SK-N-SH treated with all-trans-retinoic acid at 6 μM for 48 hours (cell line): ENCODE measurements at regions not wholly inside any gene's neighbourhood (a gene's known extent, or its start where the extent isn't known, plus 50 kb on each side); places are given as distances from the start of the nearest gene placed in this dataset.

Experiments
- ATAC-seq: fragments of 200-7000 bp; cut with Tn5 transposase; 3 replicates; pipeline ENCODE4 v1.9.1; 2020; ENCODE audit warnings: mild to moderate bottlenecking, moderate library complexity
- ARNTL ChIP-seq: fragments of 450-650 bp; formaldehyde crosslinking; IDR thresholded peaks from 2 replicates; pipeline ENCODE4 v1.5.0; 2020; ENCODE audit warnings: low read depth, mild to moderate bottlenecking, moderate library complexity, borderline replicate concordance
- CSDC2 ChIP-seq: fragments of 250-450 bp; sonication (Bioruptor Pico); IDR thresholded peaks from 2 replicates; pipeline ENCODE4 v1.5.0; 2020; ENCODE audit warnings: mild to moderate bottlenecking, moderate library complexity
- ESRRG ChIP-seq: fragments of 250-450 bp; sonication (Bioruptor Pico); IDR thresholded peaks from 2 replicates; pipeline ENCODE4 v1.6.1; 2021; ENCODE audit warnings: mild to moderate bottlenecking
- OSR1 ChIP-seq: fragments of 250-450 bp; sonication (Bioruptor Pico); IDR thresholded peaks from 2 replicates; pipeline ENCODE4 v1.8.0; 2022; ENCODE audit warnings: moderate library complexity, mild to moderate bottlenecking, inconsistent platforms
- PPARA ChIP-seq: fragments of 250-450 bp; sonication (Bioruptor Pico); IDR thresholded peaks from 2 replicates; pipeline ENCODE4 v1.5.0; 2020; ENCODE audit warnings: mild to moderate bottlenecking, borderline replicate concordance
- SNAI2 ChIP-seq: fragments of 250-450 bp; sonication (Bioruptor Pico); IDR thresholded peaks from 2 replicates; pipeline ENCODE4 v1.5.0; 2020; ENCODE audit warnings: mild to moderate bottlenecking, moderate library complexity
- TCF4 ChIP-seq: fragments of 250-450 bp; sonication (Bioruptor Pico); IDR thresholded peaks from 2 replicates; pipeline ENCODE4 v1.8.0; 2021; ENCODE audit warnings: mild to moderate bottlenecking, moderate library complexity, borderline replicate concordance
- TOX ChIP-seq: fragments of 250-450 bp; sonication (Bioruptor Pico); IDR thresholded peaks from 2 replicates; pipeline ENCODE4 v1.8.0; 2021; ENCODE audit warnings: mild to moderate bottlenecking, moderate library complexity, borderline replicate concordance
- ZC3H10 ChIP-seq: fragments of 250-450 bp; sonication (Bioruptor Pico); IDR thresholded peaks from 2 replicates; pipeline ENCODE4 v1.5.1; 2021; ENCODE audit warnings: mild to moderate bottlenecking, moderate library complexity
- ZNF565 ChIP-seq: fragments of 450-650 bp; formaldehyde crosslinking; conservative IDR thresholded peaks from 2 replicates; pipeline ENCODE4 v1.5.0; 2020; ENCODE audit warnings: low read depth, mild to moderate bottlenecking, moderate library complexity
- ZNF70 ChIP-seq: fragments of 450-650 bp; formaldehyde crosslinking; IDR thresholded peaks from 2 replicates; pipeline ENCODE4 v1.5.0; 2020; ENCODE audit warnings: mild to moderate bottlenecking, moderate library complexity
- TF ChIP-seq, protein P1 (sequence below): fragments of 250-450 bp; sonication (Bioruptor Pico); IDR thresholded peaks from 2 replicates; pipeline ENCODE4 v1.5.1; 2021; ENCODE audit warnings: mild to moderate bottlenecking, moderate library complexity
- TF ChIP-seq, protein P2 (sequence below): fragments of 250-450 bp; sonication (Bioruptor Pico); IDR thresholded peaks from 2 replicates; pipeline ENCODE4 v1.8.0; 2020; ENCODE audit warnings: mild to moderate bottlenecking, moderate library complexity, borderline replicate concordance
- TF ChIP-seq, protein P3 (sequence below): fragments of 250-450 bp; sonication (Bioruptor Pico); IDR thresholded peaks from 2 replicates; pipeline ENCODE4 v1.8.0; 2021; ENCODE audit warnings: low read depth, mild to moderate bottlenecking, moderate library complexity, borderline replicate concordance
- TF ChIP-seq, protein P4 (sequence below): fragments of 250-450 bp; sonication (Bioruptor Pico); IDR thresholded peaks from 2 replicates; pipeline ENCODE4 v1.5.0; 2020; ENCODE audit warnings: mild to moderate bottlenecking, moderate library complexity
- TF ChIP-seq, protein P5 (sequence below): fragments of 250-450 bp; sonication (Bioruptor Pico); IDR thresholded peaks from 2 replicates; pipeline ENCODE4 v1.5.1; 2020; ENCODE audit warnings: low read depth, mild to moderate bottlenecking, moderate library complexity

DNA sequence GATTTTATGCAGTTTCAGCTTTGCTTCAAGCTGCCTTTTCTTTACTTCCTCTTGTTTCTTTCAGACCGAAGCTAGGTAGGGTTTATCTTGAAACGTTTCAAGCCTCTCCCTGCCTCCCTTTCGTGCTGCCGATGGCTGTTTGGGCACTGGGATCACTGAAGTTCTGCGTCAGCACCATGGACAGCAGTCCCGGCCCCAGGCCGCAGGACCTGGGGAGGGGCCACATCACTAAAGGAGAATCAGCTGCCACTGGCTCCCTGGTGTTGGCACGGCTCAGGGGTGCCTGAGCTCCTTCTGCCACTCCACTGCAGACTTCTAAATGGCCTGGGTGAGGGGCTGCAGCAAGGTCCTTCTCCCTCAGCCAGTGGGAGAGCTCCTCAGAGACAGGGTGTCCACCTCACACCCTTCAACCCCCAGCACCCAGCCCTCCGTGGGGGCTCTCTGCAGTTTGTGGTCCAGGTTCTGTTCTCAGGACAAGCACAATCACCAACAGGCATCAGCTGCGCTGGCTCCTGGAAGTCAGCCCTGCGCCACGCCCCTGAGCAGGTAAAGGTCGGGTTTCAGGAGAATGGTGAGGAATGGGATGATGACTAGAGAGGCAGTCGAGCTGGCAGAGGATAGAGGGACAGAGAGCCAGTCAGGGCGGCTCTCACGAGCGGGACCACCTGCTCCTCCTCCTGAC, 387.2 kb downstream of the TCERG1L start:
- no peak for TF ChIP-seq TOX (CRISPR knock-in tag)
- no peak for TF ChIP-seq ZC3H10 (CRISPR knock-in tag)
- TF ChIP-seq, protein P1, sequence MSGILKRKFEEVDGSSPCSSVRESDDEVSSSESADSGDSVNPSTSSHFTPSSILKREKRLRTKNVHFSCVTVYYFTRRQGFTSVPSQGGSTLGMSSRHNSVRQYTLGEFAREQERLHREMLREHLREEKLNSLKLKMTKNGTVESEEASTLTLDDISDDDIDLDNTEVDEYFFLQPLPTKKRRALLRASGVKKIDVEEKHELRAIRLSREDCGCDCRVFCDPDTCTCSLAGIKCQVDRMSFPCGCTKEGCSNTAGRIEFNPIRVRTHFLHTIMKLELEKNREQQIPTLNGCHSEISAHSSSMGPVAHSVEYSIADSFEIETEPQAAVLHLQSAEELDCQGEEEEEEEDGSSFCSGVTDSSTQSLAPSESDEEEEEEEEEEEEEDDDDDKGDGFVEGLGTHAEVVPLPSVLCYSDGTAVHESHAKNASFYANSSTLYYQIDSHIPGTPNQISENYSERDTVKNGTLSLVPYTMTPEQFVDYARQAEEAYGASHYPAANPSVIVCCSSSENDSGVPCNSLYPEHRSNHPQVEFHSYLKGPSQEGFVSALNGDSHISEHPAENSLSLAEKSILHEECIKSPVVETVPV (CRISPR knock-in tag): no peak
- TF ChIP-seq, protein P2, sequence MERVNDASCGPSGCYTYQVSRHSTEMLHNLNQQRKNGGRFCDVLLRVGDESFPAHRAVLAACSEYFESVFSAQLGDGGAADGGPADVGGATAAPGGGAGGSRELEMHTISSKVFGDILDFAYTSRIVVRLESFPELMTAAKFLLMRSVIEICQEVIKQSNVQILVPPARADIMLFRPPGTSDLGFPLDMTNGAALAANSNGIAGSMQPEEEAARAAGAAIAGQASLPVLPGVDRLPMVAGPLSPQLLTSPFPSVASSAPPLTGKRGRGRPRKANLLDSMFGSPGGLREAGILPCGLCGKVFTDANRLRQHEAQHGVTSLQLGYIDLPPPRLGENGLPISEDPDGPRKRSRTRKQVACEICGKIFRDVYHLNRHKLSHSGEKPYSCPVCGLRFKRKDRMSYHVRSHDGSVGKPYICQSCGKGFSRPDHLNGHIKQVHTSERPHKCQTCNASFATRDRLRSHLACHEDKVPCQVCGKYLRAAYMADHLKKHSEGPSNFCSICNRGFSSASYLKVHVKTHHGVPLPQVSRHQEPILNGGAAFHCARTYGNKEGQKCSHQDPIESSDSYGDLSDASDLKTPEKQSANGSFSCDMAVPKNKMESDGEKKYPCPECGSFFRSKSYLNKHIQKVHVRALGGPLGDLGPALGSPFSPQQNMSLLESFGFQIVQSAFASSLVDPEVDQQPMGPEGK (CRISPR knock-in tag): no peak
- TF ChIP-seq CSDC2 (CRISPR knock-in tag): no peak
- TF ChIP-seq, protein P3, sequence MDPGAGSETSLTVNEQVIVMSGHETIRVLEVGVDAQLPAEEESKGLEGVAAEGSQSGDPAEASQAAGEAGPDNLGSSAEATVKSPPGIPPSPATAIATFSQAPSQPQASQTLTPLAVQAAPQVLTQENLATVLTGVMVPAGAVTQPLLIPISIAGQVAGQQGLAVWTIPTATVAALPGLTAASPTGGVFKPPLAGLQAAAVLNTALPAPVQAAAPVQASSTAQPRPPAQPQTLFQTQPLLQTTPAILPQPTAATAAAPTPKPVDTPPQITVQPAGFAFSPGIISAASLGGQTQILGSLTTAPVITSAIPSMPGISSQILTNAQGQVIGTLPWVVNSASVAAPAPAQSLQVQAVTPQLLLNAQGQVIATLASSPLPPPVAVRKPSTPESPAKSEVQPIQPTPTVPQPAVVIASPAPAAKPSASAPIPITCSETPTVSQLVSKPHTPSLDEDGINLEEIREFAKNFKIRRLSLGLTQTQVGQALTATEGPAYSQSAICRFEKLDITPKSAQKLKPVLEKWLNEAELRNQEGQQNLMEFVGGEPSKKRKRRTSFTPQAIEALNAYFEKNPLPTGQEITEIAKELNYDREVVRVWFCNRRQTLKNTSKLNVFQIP: no peak
- TF ChIP-seq, protein P4, sequence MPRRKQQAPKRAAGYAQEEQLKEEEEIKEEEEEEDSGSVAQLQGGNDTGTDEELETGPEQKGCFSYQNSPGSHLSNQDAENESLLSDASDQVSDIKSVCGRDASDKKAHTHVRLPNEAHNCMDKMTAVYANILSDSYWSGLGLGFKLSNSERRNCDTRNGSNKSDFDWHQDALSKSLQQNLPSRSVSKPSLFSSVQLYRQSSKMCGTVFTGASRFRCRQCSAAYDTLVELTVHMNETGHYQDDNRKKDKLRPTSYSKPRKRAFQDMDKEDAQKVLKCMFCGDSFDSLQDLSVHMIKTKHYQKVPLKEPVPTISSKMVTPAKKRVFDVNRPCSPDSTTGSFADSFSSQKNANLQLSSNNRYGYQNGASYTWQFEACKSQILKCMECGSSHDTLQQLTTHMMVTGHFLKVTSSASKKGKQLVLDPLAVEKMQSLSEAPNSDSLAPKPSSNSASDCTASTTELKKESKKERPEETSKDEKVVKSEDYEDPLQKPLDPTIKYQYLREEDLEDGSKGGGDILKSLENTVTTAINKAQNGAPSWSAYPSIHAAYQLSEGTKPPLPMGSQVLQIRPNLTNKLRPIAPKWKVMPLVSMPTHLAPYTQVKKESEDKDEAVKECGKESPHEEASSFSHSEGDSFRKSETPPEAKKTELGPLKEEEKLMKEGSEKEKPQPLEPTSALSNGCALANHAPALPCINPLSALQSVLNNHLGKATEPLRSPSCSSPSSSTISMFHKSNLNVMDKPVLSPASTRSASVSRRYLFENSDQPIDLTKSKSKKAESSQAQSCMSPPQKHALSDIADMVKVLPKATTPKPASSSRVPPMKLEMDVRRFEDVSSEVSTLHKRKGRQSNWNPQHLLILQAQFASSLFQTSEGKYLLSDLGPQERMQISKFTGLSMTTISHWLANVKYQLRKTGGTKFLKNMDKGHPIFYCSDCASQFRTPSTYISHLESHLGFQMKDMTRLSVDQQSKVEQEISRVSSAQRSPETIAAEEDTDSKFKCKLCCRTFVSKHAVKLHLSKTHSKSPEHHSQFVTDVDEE (CRISPR knock-in tag): no peak
- no peak for ATAC-seq

DNA sequence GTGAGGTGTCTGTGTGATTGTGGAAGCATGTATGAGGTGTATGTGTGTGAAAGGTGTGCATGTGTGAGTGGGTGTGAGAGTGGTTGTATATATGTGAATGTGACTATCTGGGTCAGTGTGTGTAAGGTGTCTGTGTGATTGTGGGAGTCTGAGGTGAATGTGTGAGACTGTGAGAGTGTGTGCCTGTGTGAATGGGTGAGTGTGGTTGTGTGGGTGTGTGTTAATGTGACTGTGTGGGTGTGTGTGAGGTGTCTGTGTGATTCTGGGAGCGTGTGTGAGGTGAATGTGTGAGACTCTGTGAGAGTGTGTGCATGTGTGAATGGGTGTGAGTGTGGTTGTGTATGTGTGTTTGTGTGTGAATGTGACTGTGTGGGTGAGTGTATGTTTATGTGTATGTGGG, 385.1 kb downstream of the TCERG1L start:
- no peak for ATAC-seq
- TF ChIP-seq, protein P3: no peak
- TF ChIP-seq PPARA (CRISPR knock-in tag) (no peak), ARNTL (CRISPR knock-in tag) (no peak), ESRRG (no peak), OSR1 (CRISPR knock-in tag) (no peak), ZNF70 (CRISPR knock-in tag) (no peak), CSDC2 (CRISPR knock-in tag) (no peak), SNAI2 (CRISPR knock-in tag) (no peak), TCF4 (CRISPR knock-in tag) (no peak), ZC3H10 (CRISPR knock-in tag) (no peak), ZNF565 (CRISPR knock-in tag) (no peak)
- TF ChIP-seq, protein P5, sequence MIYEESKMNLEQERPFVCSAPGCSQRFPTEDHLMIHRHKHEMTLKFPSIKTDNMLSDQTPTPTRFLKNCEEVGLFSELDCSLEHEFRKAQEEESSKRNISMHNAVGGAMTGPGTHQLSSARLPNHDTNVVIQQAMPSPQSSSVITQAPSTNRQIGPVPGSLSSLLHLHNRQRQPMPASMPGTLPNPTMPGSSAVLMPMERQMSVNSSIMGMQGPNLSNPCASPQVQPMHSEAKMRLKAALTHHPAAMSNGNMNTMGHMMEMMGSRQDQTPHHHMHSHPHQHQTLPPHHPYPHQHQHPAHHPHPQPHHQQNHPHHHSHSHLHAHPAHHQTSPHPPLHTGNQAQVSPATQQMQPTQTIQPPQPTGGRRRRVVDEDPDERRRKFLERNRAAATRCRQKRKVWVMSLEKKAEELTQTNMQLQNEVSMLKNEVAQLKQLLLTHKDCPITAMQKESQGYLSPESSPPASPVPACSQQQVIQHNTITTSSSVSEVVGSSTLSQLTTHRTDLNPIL: no peak
- TF ChIP-seq, protein P1 (CRISPR knock-in tag): no peak
- TF ChIP-seq, protein P4 (CRISPR knock-in tag): no peak
